ENCODE measurements at regions not wholly inside any gene's neighbourhood (a gene's known extent, or its start where the extent isn't known, plus 50 kb on each side); places are given as distances from the start of the nearest gene placed in this dataset.

GRCh38 chr3:89619263-89619662 is 511.8 kb downstream of the EPHA3 start:
- no peak for TF ChIP-seq CTCF (IDR thresholded peaks at IDR 0.05; ENCODE audit: extremely low read depth in 1 of 2, insufficient read depth in 1 of 2, low read depth in 1 of 2, low read length in 2 of 2)
- TF ChIP-seq POLR2AphosphoS5 (IDR thresholded peaks at IDR 0.05; ENCODE audit: insufficient read depth, low read depth, low read length) = no peak
- no peak for TF ChIP-seq MAX (IDR thresholded peaks at IDR 0.05; ENCODE audit: insufficient read depth, insufficient read length)
- no peak for TF ChIP-seq EZH2 (IDR thresholded peaks at IDR 0.05; ENCODE audit: borderline replicate concordance, low read depth, low read length, severe bottlenecking)
- no peak for TF ChIP-seq POLR2A (IDR thresholded peaks at IDR 0.05; ENCODE audit: low read depth, low read length)
- no peak for TF ChIP-seq JUN (IDR thresholded peaks at IDR 0.05; ENCODE audit: borderline replicate concordance, insufficient read depth, insufficient read length, low read depth)
- TF ChIP-seq GATA2 (IDR thresholded peaks at IDR 0.05; ENCODE audit: insufficient read depth, insufficient read length, low read depth, low read length) = no peak
- TF ChIP-seq FOS (IDR thresholded peaks at IDR 0.05; ENCODE audit: borderline replicate concordance, insufficient read depth, low read length) = no peak
- no peak for TF ChIP-seq MYC (IDR thresholded peaks at IDR 0.05; ENCODE audit: low read depth, low read length)

Data from endothelial cell of umbilical vein (primary cell).